Neuronal stem cell (in vitro differentiated cells): ENCODE measurements at regions not wholly inside any gene's neighbourhood (a gene's known extent, or its start where the extent isn't known, plus 50 kb on each side); places are given as distances from the start of the nearest gene placed in this dataset.

Experiments
- DNase-seq: peaks from one replicate; pipeline ENCODE4 v3.0.0-alpha.2; 2013; ENCODE audit warnings: low spot score
- H2AFZ ChIP-seq: one replicate; pipeline ENCODE4 v1.6.1; 2013; ENCODE audit warnings: mild to moderate bottlenecking, low read length, inconsistent platforms
- H2AK5ac ChIP-seq: 2 replicates; pipeline ENCODE4 v1.6.1; 2013; ENCODE audit warnings: low read depth, mild to moderate bottlenecking, inconsistent platforms, low read length, moderate library complexity, mixed read lengths
- H2BK120ac ChIP-seq: 2 replicates; pipeline ENCODE4 v1.6.1; 2013; ENCODE audit warnings: low read depth, mild to moderate bottlenecking, inconsistent platforms, low read length, moderate library complexity, mixed read lengths
- H2BK12ac ChIP-seq: one replicate; pipeline ENCODE4 v1.6.1; 2013; ENCODE audit warnings: low read length, inconsistent platforms
- H2BK15ac ChIP-seq: 2 replicates; pipeline ENCODE4 v1.6.1; 2013; ENCODE audit warnings: mild to moderate bottlenecking, low read length, inconsistent platforms, mixed read lengths
- H2BK5ac ChIP-seq: one replicate; pipeline ENCODE4 v1.6.1; 2013; ENCODE audit warnings: inconsistent platforms, mild to moderate bottlenecking, low read length, moderate library complexity
- H3K14ac ChIP-seq: one replicate; pipeline ENCODE4 v1.6.1; 2013; ENCODE audit warnings: low read length, inconsistent platforms
- H3K18ac ChIP-seq: 2 replicates; pipeline ENCODE4 v1.6.1; 2013; ENCODE audit warnings: low read length, inconsistent platforms
- H3K23ac ChIP-seq: 2 replicates; pipeline ENCODE4 v1.6.1; 2013; ENCODE audit warnings: low read depth, mild to moderate bottlenecking, mixed read lengths, low read length, inconsistent platforms; ENCODE audit not compliant: poor library complexity
- H3K27ac ChIP-seq: replicated peaks from 3 replicates; pipeline ENCODE4 v1.5.1; 2013; ENCODE audit warnings: low read length, inconsistent platforms
- H3K27me3 ChIP-seq, 3 experiments: 2 replicates each; pipeline ENCODE4 v1.6.1; 2013; ENCODE audit warnings: low read length in 3 of 3, mild to moderate bottlenecking in 2 of 3, inconsistent platforms in 1 of 3, low read depth in 1 of 3, mixed read lengths in 1 of 3, moderate library complexity in 1 of 3; ENCODE audit not compliant: control insufficient read depth in 3 of 3, insufficient read depth in 3 of 3
- H3K36me3 ChIP-seq, 2 donors: replicated peaks in 1 of 2; 2 replicates each; pipeline ENCODE4 v1.6.1; 2013; ENCODE audit warnings: low read length in 2 of 2; ENCODE audit not compliant: control insufficient read depth in 2 of 2, insufficient read depth in 2 of 2
- H3K4ac ChIP-seq: 2 replicates; pipeline ENCODE4 v1.6.1; 2013; ENCODE audit warnings: inconsistent platforms, mild to moderate bottlenecking, low read length, moderate library complexity
- H3K4me1 ChIP-seq, 2 donors: 1 replicate in 1 of 2; 2 replicates in 1 of 2; pipeline ENCODE4 v1.6.1; 2013; ENCODE audit warnings: low read length in 2 of 2, low read depth in 1 of 2; ENCODE audit not compliant: control insufficient read depth in 2 of 2, insufficient read depth in 1 of 2
- H3K4me2 ChIP-seq: one replicate; pipeline ENCODE4 v1.6.1; 2013; ENCODE audit warnings: mild to moderate bottlenecking, low read length, inconsistent platforms; ENCODE audit not compliant: insufficient read depth, poor library complexity, severe bottlenecking
- H3K4me3 ChIP-seq, 2 donors: 2 replicates each; pipeline ENCODE4 v1.5.1; 2013; ENCODE audit warnings: low read length in 2 of 2, mild to moderate bottlenecking in 2 of 2, inconsistent platforms in 1 of 2, moderate library complexity in 1 of 2
- H3K79me1 ChIP-seq: one replicate; pipeline ENCODE4 v1.6.1; 2013; ENCODE audit warnings: low read depth, mild to moderate bottlenecking, inconsistent platforms, low read length, moderate library complexity
- H3K9ac ChIP-seq: one replicate; pipeline ENCODE4 v1.6.1; 2013; ENCODE audit warnings: mild to moderate bottlenecking, low read depth, low read length, inconsistent platforms; ENCODE audit not compliant: poor library complexity
- H3K9me3 ChIP-seq, 2 donors: replicated peaks in 1 of 2; 2 replicates each; pipeline versions ENCODE3 to v1.6.1; 2013; ENCODE audit warnings: low read length in 2 of 2, mild to moderate bottlenecking in 2 of 2, inconsistent platforms in 1 of 2, low read depth in 1 of 2, mixed read lengths in 1 of 2, moderate library complexity in 1 of 2; ENCODE audit not compliant: control insufficient read depth in 2 of 2, insufficient read depth in 1 of 2
- H4K8ac ChIP-seq: one replicate; pipeline ENCODE4 v1.6.1; 2013; ENCODE audit warnings: low read depth, mild to moderate bottlenecking, inconsistent platforms, low read length, moderate library complexity
- H4K91ac ChIP-seq: one replicate; pipeline ENCODE4 v1.6.1; 2013; ENCODE audit warnings: low read length, low read depth, mild to moderate bottlenecking, inconsistent platforms; ENCODE audit not compliant: poor library complexity
- WGBS, 2 donors: extraction: QIAGEN DNeasy Blood & Tissue Kit; methylation state at CpG; one replicate each; pipeline ENCODE4 v1.1.7; 2013; ENCODE audit warnings: missing lambda C conversion rate in 2 of 2, mixed read lengths in 1 of 2; ENCODE audit not compliant: insufficient read length in 2 of 2, insufficient replicate concordance in 1 of 2; ENCODE audit errors: extremely low coverage in 2 of 2; 5-methylcytosine and 5-hydroxymethylcytosine counted together

- H2AFZ ChIP-seq = no peak overlapping the region
- no peak overlapping the region for H2BK15ac ChIP-seq
- no peaks in the 10 kb centered on the region for H3K4me1 ChIP-seq
- no peak overlapping the region for H3K9ac ChIP-seq
- H2BK5ac ChIP-seq = no peak overlapping the region
- H2AK5ac ChIP-seq = no peak overlapping the region
- H4K8ac ChIP-seq = no peak overlapping the region
- no peak for DNase-seq
- no peaks in the 10 kb centered on the region for H3K36me3 ChIP-seq
- H3K4ac ChIP-seq = no peak overlapping the region
- whole genome bisulfite sequencing, 2 donors = no CpG with 5 or more reads among the region's 3 CpGs
- H3K23ac ChIP-seq = no peak overlapping the region
- no peak overlapping the region for H3K14ac ChIP-seq
- no peaks in the 10 kb centered on the region for H3K79me1 ChIP-seq
- H2BK12ac ChIP-seq = no peak overlapping the region
- H3K18ac ChIP-seq = no peak overlapping the region
- peaks cover 0 to 3% of the 10 kb centered on the region in 2 donors for H3K9me3 ChIP-seq
- no peak overlapping the region for H4K91ac ChIP-seq
- no peak overlapping the region for H3K4me2 ChIP-seq
- no peaks in the 10 kb centered on the region for H3K27me3 ChIP-seq
- no peak overlapping the region for H3K4me3 ChIP-seq
- H2BK120ac ChIP-seq = no peak overlapping the region
- H3K27ac ChIP-seq = no peak overlapping the region
Measured at GRCh38 chr5:126069329-126069728, 353.9 kb upstream of the GRAMD2B start.

- Histone ChIP-seq H2BK120ac (no peak overlapping the region), H3K27me3 (no peaks in the 10 kb centered on the region), H3K18ac (no peak overlapping the region), H3K4me3 (no peak overlapping the region), H3K9me3 (peaks cover 0 to 3% of the 10 kb centered on the region in 2 donors), H4K91ac (no peak overlapping the region), H3K4me2 (no peak overlapping the region), H2BK15ac (no peak overlapping the region), H3K36me3 (no peaks in the 10 kb centered on the region), H3K27ac (no peak overlapping the region), H2AK5ac (no peak overlapping the region), H3K4ac (no peak overlapping the region), H2BK12ac (no peak overlapping the region), H2BK5ac (no peak overlapping the region), H3K79me1 (no peaks in the 10 kb centered on the region), H3K9ac (no peak overlapping the region), H3K4me1 (no peaks in the 10 kb centered on the region), H4K8ac (no peak overlapping the region), H2AFZ (no peak overlapping the region), H3K23ac (no peak overlapping the region), H3K14ac (no peak overlapping the region)
- DNase-seq = no peak
- WGBS, 2 donors = no CpG with 5 or more reads among the region's 2 CpGs
Measured at GRCh38 chr5:126070481-126070880, 352.7 kb upstream of the GRAMD2B start.

DNA sequence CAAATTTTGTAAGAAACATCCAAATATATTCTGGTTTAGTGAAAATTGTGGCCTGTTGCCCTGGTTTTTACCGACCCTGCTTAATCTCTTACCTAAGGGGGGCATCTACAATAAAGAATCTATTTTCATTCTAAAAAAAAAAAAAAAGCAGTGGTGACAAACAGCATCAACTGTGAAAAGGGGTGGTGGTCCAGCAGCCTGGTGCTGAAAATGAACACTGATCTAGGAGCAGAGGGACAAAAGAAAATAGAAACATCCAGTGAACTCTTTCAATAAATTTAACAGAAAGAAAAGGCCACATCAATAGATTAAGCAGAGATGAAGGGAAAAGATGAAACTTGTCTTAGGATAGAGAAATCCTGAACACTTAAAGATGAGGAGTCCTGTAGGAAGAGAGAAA, 348.7 kb upstream of the GRAMD2B start:
- no peaks in the 10 kb centered on the region for H3K4me1 ChIP-seq
- H3K4ac ChIP-seq = no peak overlapping the region
- WGBS, 2 donors = no CpG with 5 or more reads among the region's 1 CpG
- no peaks in the 10 kb centered on the region for H3K79me1 ChIP-seq
- H4K91ac ChIP-seq = no peak overlapping the region
- no peak overlapping the region for H3K9ac ChIP-seq
- H3K4me2 ChIP-seq = no peak overlapping the region
- no peak for DNase-seq
- H2AK5ac ChIP-seq = no peak overlapping the region
- H3K36me3 ChIP-seq = no peaks in the 10 kb centered on the region
- no peak overlapping the region for H3K4me3 ChIP-seq
- H2BK5ac ChIP-seq = no peak overlapping the region
- no peak overlapping the region for H4K8ac ChIP-seq
- H2BK15ac ChIP-seq = no peak overlapping the region
- no peak overlapping the region for H3K23ac ChIP-seq
- no peak overlapping the region for H2AFZ ChIP-seq
- H3K14ac ChIP-seq = no peak overlapping the region
- H3K27ac ChIP-seq = no peak overlapping the region
- no peak overlapping the region for H3K18ac ChIP-seq
- H2BK12ac ChIP-seq = no peak overlapping the region
- peaks cover 0 to under 1% of the 10 kb centered on the region in 2 donors for H3K9me3 ChIP-seq
- H3K27me3 ChIP-seq = no peaks in the 10 kb centered on the region
- H2BK120ac ChIP-seq = no peak overlapping the region

DNA sequence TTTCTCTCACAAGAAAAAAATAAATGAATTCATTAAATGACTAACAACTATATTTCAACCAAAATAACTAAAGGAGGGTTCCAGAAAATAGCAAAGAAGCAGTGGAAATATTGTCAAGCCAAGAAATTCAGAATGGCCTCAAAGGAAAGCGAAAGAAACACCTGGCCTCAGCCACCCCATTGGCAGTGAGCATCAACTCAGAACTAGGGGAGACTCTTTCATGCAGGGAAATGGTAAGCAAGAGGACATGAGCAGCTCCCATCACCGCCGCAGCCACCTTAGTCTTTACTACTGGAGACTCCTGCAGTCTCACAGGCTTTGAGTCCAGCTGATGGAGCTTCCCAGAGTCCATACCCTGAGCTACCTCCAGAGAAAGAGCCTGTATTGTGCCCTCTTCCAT, 343.9 kb upstream of the GRAMD2B start:
- Histone ChIP-seq H3K27me3 (no peaks in the 10 kb centered on the region), H2BK12ac (no peak overlapping the region), H3K27ac (no peak overlapping the region), H3K36me3 (no peaks in the 10 kb centered on the region), H3K79me1 (no peaks in the 10 kb centered on the region), H4K8ac (no peak overlapping the region), H3K9ac (no peak overlapping the region), H3K9me3 (peaks cover 10 to 11% of the 10 kb centered on the region in 2 donors), H2BK15ac (no peak overlapping the region), H3K4me2 (no peak overlapping the region), H3K4me3 (no peak overlapping the region), H3K4ac (no peak overlapping the region), H2BK5ac (no peak overlapping the region), H3K23ac (no peak overlapping the region), H3K4me1 (no peaks in the 10 kb centered on the region), H2BK120ac (no peak overlapping the region), H4K91ac (no peak overlapping the region), H2AK5ac (no peak overlapping the region), H3K14ac (no peak overlapping the region), H3K18ac (peak overlapping the region; percentile 62), H2AFZ (no peak overlapping the region)
- no peak for DNase-seq
- no CpG with 5 or more reads among the region's 3 CpGs for WGBS, 2 donors
